AG20443 (cell line): ENCODE measurements at regions not wholly inside any gene's neighbourhood (a gene's known extent, or its start where the extent isn't known, plus 50 kb on each side); places are given as distances from the start of the nearest gene placed in this dataset.
A peak's percentile ranks its signal among the peaks of the same experiment; 100 is the strongest.

ENCODE experiments used
- DNase-seq: peaks from one replicate; pipeline ENCODE4 v3.0.0; 2012; ENCODE audit warnings: low spot score, mixed read lengths

DNA sequence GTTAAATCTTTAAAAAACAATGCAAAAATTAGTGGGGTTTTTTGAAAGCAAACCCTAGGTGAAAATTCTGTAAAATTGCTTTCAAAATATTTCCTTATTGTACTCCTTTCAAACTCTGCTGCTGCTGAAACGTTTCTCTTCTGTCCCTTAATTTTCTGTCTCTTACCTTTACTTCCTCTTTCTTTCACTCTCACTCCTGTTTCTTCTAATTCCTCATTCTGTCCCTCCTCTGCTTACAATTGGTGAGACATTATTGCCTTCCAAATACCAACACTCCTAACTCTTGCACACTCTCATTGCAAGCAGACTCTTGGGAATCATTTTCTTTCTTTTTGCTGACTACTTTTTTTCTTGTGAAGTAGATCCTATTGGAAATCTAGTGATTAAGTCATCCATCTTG is 685.6 kb upstream of the SLITRK1 start:
- DNase-seq, result no peak

GRCh38 chr13:84566780-84567179 is 684.5 kb upstream of the SLITRK1 start:
- DNase-seq, result no peak

GRCh38 chr13:84563611-84564010 is 681.3 kb upstream of the SLITRK1 start:
- no peak for DNase-seq

DNA sequence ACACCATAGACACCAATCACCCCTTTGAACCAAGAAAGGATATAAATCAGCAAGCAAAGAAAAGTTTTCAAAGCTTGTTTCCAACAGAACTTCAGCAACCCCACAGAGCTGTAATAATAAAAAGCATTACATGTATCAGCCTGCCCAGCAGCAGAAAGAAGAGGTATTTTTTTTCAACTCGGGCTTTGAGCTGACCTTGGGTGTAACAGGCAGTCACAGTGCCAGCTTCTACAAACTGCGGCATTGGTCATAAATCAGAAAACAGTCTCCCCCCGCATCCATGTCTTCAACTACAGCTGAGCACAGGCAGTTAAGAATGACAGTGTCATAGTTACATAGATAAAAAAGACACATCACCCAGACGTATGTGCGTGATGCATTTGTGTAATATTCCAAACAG is 671.0 kb upstream of the SLITRK1 start:
- DNase-seq, result no peak

DNA sequence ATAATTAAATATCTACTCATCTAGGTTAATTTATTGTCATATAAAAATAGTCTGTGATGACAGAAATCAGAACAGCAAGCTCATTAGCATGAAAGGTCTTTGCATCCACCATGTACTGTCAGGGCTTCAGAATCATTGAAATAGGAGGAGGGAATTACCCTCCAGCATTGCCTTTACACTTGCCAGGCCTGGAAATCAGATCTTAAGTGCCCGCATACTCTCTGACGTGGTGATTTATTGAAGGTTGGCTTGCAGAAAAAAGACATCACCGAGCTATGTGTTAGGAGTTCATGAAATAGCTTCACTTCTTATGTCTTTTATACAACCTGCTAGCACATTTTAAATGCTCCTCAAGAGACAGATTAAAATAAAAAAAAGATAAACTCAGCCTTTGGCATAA is 661.7 kb upstream of the SLITRK1 start:
- no peak for DNase-seq

GRCh38 chr13:84542348-84542747 is 660.1 kb upstream of the SLITRK1 start:
- no peak for DNase-seq

DNA sequence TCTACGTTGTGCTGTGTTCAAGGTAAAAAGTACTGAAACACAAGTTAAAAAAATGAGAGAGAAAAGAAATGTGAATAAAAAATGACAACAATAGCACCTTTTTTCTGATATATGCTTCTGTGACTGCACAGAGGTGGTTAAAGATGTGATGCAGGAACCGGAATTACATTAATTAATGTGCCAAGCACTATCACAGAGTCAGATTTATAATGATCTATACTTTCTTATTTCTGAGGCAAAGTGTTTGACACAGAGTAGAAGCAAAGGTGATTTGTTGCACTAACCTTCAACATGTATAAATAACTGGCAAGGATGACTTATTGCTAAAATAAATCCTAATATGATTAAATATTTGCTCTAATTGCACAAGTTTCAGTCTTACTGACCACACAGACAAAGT is 654.6 kb upstream of the SLITRK1 start:
- no peak for DNase-seq

GRCh38 chr13:84528408-84529070 is 646.3 kb upstream of the SLITRK1 start:
- DNase-seq, result no peak

- DNase-seq, result no peak
Observed at GRCh38 chr13:84525865-84526264, 643.6 kb upstream of the SLITRK1 start.

GRCh38 chr13:84524586-84524985 is 642.3 kb upstream of the SLITRK1 start:
- DNase-seq, result no peak

- DNase-seq, result no peak
Observed at GRCh38 chr13:84500016-84500415, 617.7 kb upstream of the SLITRK1 start.

GRCh38 chr13:84497613-84498012 is 615.3 kb upstream of the SLITRK1 start:
- DNase-seq, result no peak

DNA sequence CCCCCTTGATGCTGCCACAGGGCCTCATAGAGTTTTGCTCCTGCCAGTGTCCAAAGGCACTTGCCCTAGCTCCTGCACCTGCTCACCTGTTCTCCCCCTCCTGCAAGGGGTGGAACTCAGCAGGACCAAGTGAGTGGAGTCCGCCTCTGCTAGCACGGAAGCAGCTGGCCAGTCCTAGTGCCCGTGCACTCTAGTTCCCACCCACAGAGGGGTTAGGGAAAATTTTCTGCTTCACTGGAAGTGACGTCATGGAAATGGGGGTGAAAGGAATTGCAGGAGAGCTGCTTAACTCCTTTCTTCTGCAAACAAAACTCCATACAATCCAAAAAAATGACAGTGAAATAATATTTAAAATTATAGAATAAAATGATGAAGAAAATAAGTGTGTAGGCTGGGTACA is 609.7 kb upstream of the SLITRK1 start:
- DNase-seq, result no peak

GRCh38 chr13:84487752-84488151 is 605.5 kb upstream of the SLITRK1 start:
- no peak for DNase-seq

- no peak for DNase-seq
Observed at GRCh38 chr13:84481958-84482357, 599.7 kb upstream of the SLITRK1 start.

DNA sequence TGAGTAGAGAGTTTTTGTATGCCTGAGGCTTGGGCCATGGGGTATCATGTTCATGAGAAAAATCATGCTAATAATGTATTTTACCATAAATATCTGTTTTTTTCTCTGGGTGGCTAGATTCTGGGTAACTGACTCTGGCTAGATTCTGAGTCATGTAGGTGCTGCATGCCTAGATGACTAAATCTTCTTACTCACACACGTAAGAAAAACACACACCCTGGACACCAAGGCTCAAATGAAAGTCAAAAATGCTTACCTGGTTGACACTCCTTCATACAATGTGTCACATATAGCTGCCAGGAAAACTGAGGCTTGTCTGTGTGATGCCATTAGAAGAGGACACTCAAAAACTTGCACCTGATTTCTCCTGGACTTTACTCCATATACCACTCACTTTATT is 597.4 kb upstream of the SLITRK1 start:
- DNase-seq, result no peak

GRCh38 chr13:84470528-84470927 is 588.3 kb upstream of the SLITRK1 start:
- no peak for DNase-seq

- DNase-seq, result no peak
Observed at GRCh38 chr13:84466461-84466860, 584.2 kb upstream of the SLITRK1 start.

- no peak for DNase-seq
Observed at GRCh38 chr13:84460989-84461388, 578.7 kb upstream of the SLITRK1 start.

DNA sequence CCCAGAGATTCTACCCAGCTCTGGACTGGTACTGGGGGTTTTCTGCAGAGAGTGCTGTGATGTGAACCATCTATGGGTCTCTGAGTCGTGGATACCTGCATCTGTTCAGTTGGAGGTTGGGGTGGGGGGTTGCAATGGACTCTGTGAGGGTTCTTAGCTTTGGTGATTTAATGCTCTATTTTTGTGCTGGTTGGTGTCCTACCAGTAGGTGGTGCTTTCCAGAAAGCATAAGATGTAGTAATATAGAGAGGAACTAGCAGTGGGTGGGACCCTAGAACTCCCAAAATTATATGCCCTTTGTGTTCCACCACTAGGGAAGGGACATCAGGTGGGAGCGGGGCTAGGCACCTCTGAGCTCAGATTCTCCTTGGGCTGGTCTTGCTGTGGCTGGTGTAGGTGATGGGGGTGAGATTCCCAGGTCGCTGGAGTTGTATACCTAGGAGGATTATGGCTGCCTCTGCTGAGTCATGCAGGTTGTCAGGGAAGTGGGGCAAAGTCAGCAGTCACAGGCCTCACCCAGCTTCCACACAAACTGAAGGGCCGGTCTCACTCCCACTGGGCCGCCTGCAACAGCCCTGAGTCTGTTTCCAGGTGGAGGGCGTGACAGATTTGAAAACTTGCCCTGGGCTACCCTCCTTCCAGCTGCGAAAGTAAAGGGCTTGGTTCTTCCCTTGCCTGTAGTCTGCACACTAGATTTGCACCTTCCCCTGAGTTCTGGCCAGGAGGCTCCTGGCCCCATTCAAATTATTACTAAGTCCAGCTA is 573.0 kb upstream of the SLITRK1 start:
- DNase-seq, result no peak

GRCh38 chr13:84447640-84447978 is 565.3 kb upstream of the SLITRK1 start:
- DNase-seq, result no peak

DNA sequence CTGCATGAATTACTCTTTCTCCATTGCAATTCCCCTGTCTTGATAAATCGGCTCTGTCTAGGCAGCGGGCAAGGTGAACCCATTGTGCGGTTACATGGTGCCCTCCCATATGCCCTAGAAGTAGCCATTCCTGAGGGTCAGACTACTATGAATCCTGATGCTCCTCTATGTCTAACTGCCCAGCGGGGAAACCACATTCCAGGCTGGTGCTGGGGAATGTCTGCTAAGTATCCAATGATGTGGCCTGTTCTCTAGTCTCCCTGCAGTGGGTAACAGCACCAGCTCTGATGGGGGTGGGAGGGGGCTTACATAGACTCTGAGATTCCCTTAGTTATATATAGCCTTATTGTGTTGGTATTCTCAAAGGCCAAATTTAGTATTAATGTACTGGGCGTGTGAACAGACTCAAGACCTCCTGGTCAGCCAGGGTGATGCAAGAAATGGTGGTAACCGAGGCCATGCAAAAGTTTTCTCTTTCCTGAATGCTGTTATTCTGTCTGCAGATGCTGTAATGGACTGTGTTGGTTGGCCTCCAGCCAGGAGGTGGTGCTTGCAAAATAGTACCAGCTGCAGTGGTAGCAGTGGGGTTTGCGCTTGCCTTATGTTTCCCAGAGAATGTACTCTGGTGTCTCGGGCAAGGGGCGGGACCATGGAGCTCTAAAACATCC is 564.8 kb upstream of the SLITRK1 start:
- DNase-seq, result no peak

DNA sequence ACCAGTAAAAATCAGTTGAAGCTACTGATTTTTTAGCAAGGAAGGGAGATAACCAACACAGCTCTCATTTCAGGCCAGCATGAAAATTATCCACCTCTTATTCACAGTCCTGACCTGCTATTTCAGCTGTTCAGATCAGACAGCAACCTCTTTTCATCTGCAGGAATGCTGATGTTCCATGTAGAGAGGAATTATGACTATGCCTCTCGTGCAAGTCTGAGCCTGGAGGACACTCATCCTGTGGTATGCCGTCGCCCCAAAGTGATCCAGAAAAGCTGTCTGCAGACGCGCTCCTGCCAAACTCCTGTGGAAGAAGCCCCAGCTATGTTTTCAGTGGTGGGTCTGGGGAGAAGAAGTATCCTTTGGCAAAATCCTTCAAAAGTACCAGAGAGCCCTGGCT is 563.5 kb upstream of the SLITRK1 start:
- DNase-seq, result peak; percentile 18
